ENCODE measurements at regions not wholly inside any gene's neighbourhood (a gene's known extent, or its start where the extent isn't known, plus 50 kb on each side); places are given as distances from the start of the nearest gene placed in this dataset.

- 38 to 49% methylated on average over 3 of the region's 3 CpGs for WGBS, 2 donors
- Histone ChIP-seq H3K27ac (no peak overlapping the region), H3K36me3 (no peaks in the 10 kb centered on the region), H3K27me3 (no peaks in the 10 kb centered on the region), H3K9me3 (peaks cover 0 to 5% (median 0%) of the 10 kb centered on the region in 4 donors), H3K4me1 (no peaks in the 10 kb centered on the region), H3K4me3 (no peak overlapping the region)
- ATAC-seq (ENCODE audit: low FRiP score in 2 of 2): no peak
- TF ChIP-seq POLR2A (IDR thresholded peaks at IDR 0.05) (no peak), EP300 (IDR thresholded peaks at IDR 0.05) (no peak), POLR2AphosphoS5 (IDR thresholded peaks at IDR 0.05) (no peak)
- TF ChIP-seq, protein P1, sequence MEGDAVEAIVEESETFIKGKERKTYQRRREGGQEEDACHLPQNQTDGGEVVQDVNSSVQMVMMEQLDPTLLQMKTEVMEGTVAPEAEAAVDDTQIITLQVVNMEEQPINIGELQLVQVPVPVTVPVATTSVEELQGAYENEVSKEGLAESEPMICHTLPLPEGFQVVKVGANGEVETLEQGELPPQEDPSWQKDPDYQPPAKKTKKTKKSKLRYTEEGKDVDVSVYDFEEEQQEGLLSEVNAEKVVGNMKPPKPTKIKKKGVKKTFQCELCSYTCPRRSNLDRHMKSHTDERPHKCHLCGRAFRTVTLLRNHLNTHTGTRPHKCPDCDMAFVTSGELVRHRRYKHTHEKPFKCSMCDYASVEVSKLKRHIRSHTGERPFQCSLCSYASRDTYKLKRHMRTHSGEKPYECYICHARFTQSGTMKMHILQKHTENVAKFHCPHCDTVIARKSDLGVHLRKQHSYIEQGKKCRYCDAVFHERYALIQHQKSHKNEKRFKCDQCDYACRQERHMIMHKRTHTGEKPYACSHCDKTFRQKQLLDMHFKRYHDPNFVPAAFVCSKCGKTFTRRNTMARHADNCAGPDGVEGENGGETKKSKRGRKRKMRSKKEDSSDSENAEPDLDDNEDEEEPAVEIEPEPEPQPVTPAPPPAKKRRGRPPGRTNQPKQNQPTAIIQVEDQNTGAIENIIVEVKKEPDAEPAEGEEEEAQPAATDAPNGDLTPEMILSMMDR (IDR thresholded peaks at IDR 0.05): no peak
- DNase-seq: no peak
Observed at GRCh38 chr1:239053279-239053678, 333.1 kb upstream of the CHRM3 start.

GRCh38 chr1:239049571-239049970 lies 336.8 kb upstream of the CHRM3 start:
- DNase-seq (no peak), ATAC-seq (ENCODE audit: low FRiP score in 2 of 2) (no peak)
- no peaks in the 10 kb centered on the region for H3K27me3 ChIP-seq
- no peak overlapping the region for H3K4me3 ChIP-seq
- TF ChIP-seq, protein P1 (IDR thresholded peaks at IDR 0.05): no peak
- no peak for TF ChIP-seq POLR2AphosphoS5 (IDR thresholded peaks at IDR 0.05)
- no peak for TF ChIP-seq POLR2A (IDR thresholded peaks at IDR 0.05)
- no peaks in the 10 kb centered on the region for H3K4me1 ChIP-seq
- no peak overlapping the region for H3K27ac ChIP-seq
- no peaks in the 10 kb centered on the region for H3K36me3 ChIP-seq
- no peaks in the 10 kb centered on the region for H3K9me3 ChIP-seq

- DNase-seq: no peak
- ATAC-seq (ENCODE audit: low FRiP score in 2 of 2): no peak
- H3K4me1 ChIP-seq: no peaks in the 10 kb centered on the region
- no peaks in the 10 kb centered on the region for H3K27me3 ChIP-seq
- H3K4me3 ChIP-seq: no peak overlapping the region
- 70 to 78% methylated on average over 3 of the region's 3 CpGs for WGBS, 2 donors
- no peak for TF ChIP-seq POLR2A (IDR thresholded peaks at IDR 0.05)
- TF ChIP-seq EP300 (IDR thresholded peaks at IDR 0.05): no peak
- no peak for TF ChIP-seq POLR2AphosphoS5 (IDR thresholded peaks at IDR 0.05)
- TF ChIP-seq, protein P1 (IDR thresholded peaks at IDR 0.05): no peak
- H3K9me3 ChIP-seq: no peaks in the 10 kb centered on the region
- no peak overlapping the region for H3K27ac ChIP-seq
- no peaks in the 10 kb centered on the region for H3K36me3 ChIP-seq
Observed at GRCh38 chr1:239044829-239045228, 341.5 kb upstream of the CHRM3 start.

DNA sequence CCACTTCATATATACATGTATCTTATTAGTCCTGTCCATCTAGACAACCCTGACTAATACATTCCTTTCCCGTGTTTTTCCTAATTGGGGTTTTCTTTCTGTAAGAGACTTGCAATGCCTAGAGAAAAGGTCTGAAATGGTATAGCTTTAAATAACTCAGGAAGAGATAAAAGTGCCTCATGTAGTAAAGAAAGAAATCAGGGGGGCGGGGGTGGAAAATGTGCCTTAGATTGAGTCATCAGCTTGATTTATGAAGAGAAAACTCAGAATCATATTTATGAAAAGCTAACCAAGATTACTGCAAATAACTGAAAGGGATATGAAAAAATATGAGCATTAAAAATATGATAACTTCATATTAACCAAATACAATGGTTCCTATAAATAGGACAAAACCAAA lies 345.8 kb upstream of the CHRM3 start:
- DNase-seq: no peak
- no peaks in the 10 kb centered on the region for H3K36me3 ChIP-seq
- no peak overlapping the region for H3K4me3 ChIP-seq
- H3K4me1 ChIP-seq: no peaks in the 10 kb centered on the region
- H3K27ac ChIP-seq: no peak overlapping the region
- 92 to 93% methylated on average over 2 of the region's 2 CpGs for WGBS, 2 donors
- ATAC-seq (ENCODE audit: low FRiP score in 2 of 2): no peak
- TF ChIP-seq EP300 (IDR thresholded peaks at IDR 0.05): no peak
- TF ChIP-seq POLR2A (IDR thresholded peaks at IDR 0.05): no peak
- TF ChIP-seq POLR2AphosphoS5 (IDR thresholded peaks at IDR 0.05): no peak
- no peaks in the 10 kb centered on the region for H3K27me3 ChIP-seq
- H3K9me3 ChIP-seq: no peaks in the 10 kb centered on the region

DNA sequence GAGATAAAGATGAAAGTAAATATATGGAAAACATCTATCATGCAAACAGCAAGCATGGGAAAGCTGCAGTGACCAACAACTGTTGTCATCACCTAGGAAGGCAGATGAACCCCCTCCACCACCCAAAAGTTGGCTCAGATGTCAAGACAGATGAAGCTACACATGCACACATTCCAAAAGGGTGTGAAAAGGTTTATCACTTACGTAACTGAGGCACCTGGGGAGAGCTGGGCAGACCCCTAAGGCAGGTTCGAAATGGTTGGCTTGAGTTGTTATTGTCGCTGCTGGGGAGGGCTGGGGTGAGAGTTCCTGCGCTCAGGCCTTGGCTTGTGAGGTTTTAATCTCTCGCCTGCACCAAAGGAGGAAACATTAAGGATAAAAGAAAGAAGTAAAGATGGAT lies 355.1 kb upstream of the CHRM3 start:
- Histone ChIP-seq H3K4me1 (no peaks in the 10 kb centered on the region), H3K9me3 (no peaks in the 10 kb centered on the region), H3K4me3 (no peak overlapping the region), H3K36me3 (no peaks in the 10 kb centered on the region), H3K27ac (no peak overlapping the region), H3K27me3 (no peaks in the 10 kb centered on the region)
- 81 to 89% methylated on average over 5 of the region's 5 CpGs for whole genome bisulfite sequencing, 2 donors
- TF ChIP-seq EP300 (IDR thresholded peaks at IDR 0.05) (no peak), POLR2AphosphoS5 (IDR thresholded peaks at IDR 0.05) (no peak), POLR2A (IDR thresholded peaks at IDR 0.05) (no peak)
- TF ChIP-seq, protein P1 (IDR thresholded peaks at IDR 0.05): no peak
- ATAC-seq (ENCODE audit: low FRiP score in 2 of 2) (no peak), DNase-seq (no peak)

Measured in upper lobe of left lung (tissue), 6 donors.